ENCODE measurements at regions not wholly inside any gene's neighbourhood (a gene's known extent, or its start where the extent isn't known, plus 50 kb on each side); places are given as distances from the start of the nearest gene placed in this dataset.

DNA sequence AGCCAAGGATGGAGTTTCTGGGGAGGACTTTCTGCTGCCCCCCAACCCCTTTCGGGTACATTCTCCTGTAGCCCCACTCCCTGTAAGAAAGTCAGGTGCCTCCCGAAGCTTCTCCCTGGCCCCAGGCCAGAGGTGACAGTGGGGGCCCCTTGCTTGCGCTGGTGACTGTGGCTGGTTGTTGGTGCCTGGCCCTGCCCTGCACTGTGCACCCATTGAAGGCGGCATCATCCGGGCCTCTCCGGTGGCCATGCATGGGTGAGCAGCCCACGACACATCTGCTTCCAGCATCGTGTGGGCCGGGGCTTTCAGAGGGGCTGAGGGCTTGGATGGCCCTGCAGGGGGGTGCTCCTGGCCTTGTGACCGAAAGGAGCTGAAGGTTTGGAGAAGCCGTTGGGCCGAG, 297.0 kb downstream of the SEC14L1 start:
- Histone ChIP-seq H3K9ac (replicated peaks in 1 of 4; ENCODE audit: extremely low read depth in 1 of 4, low read depth in 3 of 4, low read length in 3 of 4) (no peak overlapping the region), H2AK5ac (ENCODE audit: low read depth, low read length) (no peak overlapping the region), H4K91ac (replicated peaks; ENCODE audit: insufficient read length, low read length) (no peak overlapping the region), H3K4me3 (ENCODE audit: extremely low read depth in 1 of 4, insufficient read depth in 2 of 4, low read depth in 3 of 4, low read length in 4 of 4) (no peak overlapping the region), H3K79me2 (ENCODE audit: control insufficient read depth in 1 of 2, insufficient read depth in 2 of 2, low read length in 2 of 2) (peaks cover 0 to 71% of the 10 kb centered on the region in 2 experiments; a peak in 3 of 4 replicates), H3K23ac (ENCODE audit: insufficient read length) (no peak overlapping the region), H3K14ac (ENCODE audit: insufficient read length) (no peak overlapping the region), H3K9me3 (ENCODE audit: insufficient read depth in 2 of 2, low read depth in 1 of 2, low read length in 1 of 2) (no peaks in the 10 kb centered on the region), H3K4me1 (replicated peaks in 1 of 4; ENCODE audit: control insufficient read depth in 3 of 4, insufficient read depth in 4 of 4, low read length in 3 of 4) (peaks cover 0 to 46% (median 30%) of the 10 kb centered on the region in 4 experiments; a peak in 6 of 7 replicates), H3K36me3 (ENCODE audit: control insufficient read depth in 2 of 4, insufficient read depth in 4 of 4, low read length in 3 of 4) (no peaks in the 10 kb centered on the region), H4K5ac (ENCODE audit: insufficient read length, low read depth, low read length) (no peak overlapping the region), H2BK20ac (ENCODE audit: low read length) (no peak overlapping the region), H2BK12ac (ENCODE audit: low read depth, low read length) (no peak overlapping the region), H3K4me2 (ENCODE audit: insufficient read depth in 1 of 2, low read depth in 2 of 2, low read length in 2 of 2) (no peak overlapping the region), H2BK15ac (ENCODE audit: low read length) (no peak overlapping the region), H3K4ac (replicated peaks; ENCODE audit: insufficient read length, low read depth, low read length) (no peak overlapping the region), H4K20me1 (replicated peaks in 1 of 2; ENCODE audit: control insufficient read depth in 1 of 2, insufficient read depth in 2 of 2, low read length in 2 of 2) (peaks cover 12 to 18% of the 10 kb centered on the region in 2 experiments), H2AFZ (ENCODE audit: low read length) (no peak overlapping the region), H2BK120ac (replicated peaks; ENCODE audit: low read depth, low read length) (no peak overlapping the region), H2BK5ac (ENCODE audit: low read depth, low read length) (no peak overlapping the region), H3K27me3 (replicated peaks in 1 of 4; ENCODE audit: control insufficient read depth in 3 of 4, extremely low read depth in 1 of 4, insufficient read depth in 3 of 4, low read length in 3 of 4) (no peaks in the 10 kb centered on the region), H3K56ac (replicated peaks; ENCODE audit: insufficient read length, low read depth, low read length) (no peak overlapping the region), H3K18ac (ENCODE audit: extremely low read depth, low read length) (no peak overlapping the region), H4K8ac (ENCODE audit: extremely low read depth, insufficient read depth, low read length) (0 out of 2 replicates have a peak overlapping the region, but pooled peaks have one; percentile 29), H3K27ac (ENCODE audit: low read depth, low read length) (no peak overlapping the region), H3K79me1 (ENCODE audit: low read depth, low read length) (peaks cover 7% of the 10 kb centered on the region), H3K23me2 (ENCODE audit: low read depth, low read length) (no peaks in the 10 kb centered on the region)
- WGBS, 2 experiments (ENCODE audit: extremely low coverage in 1 of 2, insufficient coverage in 1 of 2, insufficient read length in 1 of 2, insufficient replicate concordance in 2 of 2, low coverage in 1 of 2, low lambda C conversion rate in 2 of 2, missing lambda C conversion rate in 1 of 2): 94% methylated on average over 12 of the region's 12 CpGs; no CpG with 5 or more reads in 1 of the 2 experiments
- no peak for TF ChIP-seq JUN (IDR thresholded peaks at IDR 0.05; ENCODE audit: low read depth, low read length)
- TF ChIP-seq SRF (IDR thresholded peaks at IDR 0.05; ENCODE audit: low read depth, low read length): no peak
- no peak for TF ChIP-seq GABPA (IDR thresholded peaks at IDR 0.05; ENCODE audit: borderline replicate concordance, insufficient read depth, low read length)
- TF ChIP-seq, protein P1, sequence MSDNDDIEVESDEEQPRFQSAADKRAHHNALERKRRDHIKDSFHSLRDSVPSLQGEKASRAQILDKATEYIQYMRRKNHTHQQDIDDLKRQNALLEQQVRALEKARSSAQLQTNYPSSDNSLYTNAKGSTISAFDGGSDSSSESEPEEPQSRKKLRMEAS (IDR thresholded peaks at IDR 0.05): no peak
- no peak for TF ChIP-seq RBBP5 (IDR thresholded peaks at IDR 0.05; ENCODE audit: borderline replicate concordance, low read depth, low read length)
- no peak for TF ChIP-seq KDM5A (IDR thresholded peaks at IDR 0.05; ENCODE audit: low read length)
- TF ChIP-seq RXRA (IDR thresholded peaks at IDR 0.05; ENCODE audit: insufficient read depth, low read depth, low read length): no peak
- TF ChIP-seq BRCA1 (IDR thresholded peaks at IDR 0.05; ENCODE audit: low read depth, low read length): no peak
- CTCF ChIA-PET (ENCODE audit: partially characterized antibody): interaction anchor here (1.0 to 24.6 kb wide), 6 partner anchors 8 to 107 kb away, joined by 3 to 512 read pairs (median 6); no protein-coding TSS in a partner anchor
- DNase-seq (ENCODE audit: low read depth in 1 of 2, low spot score in 2 of 2) (no peak), FAIRE-seq (no peak)
- POLR2A ChIA-PET (ENCODE audit: partially characterized antibody): no interaction called here
